Liver (tissue), 3 donors: ENCODE measurements at regions not wholly inside any gene's neighbourhood (a gene's known extent, or its start where the extent isn't known, plus 50 kb on each side); places are given as distances from the start of the nearest gene placed in this dataset.

Experiments
- CTCF ChIP-seq: fragments of 150-350 bp; IDR thresholded peaks from 2 replicates; pipeline ENCODE4 v1.5.1; 2017; ENCODE audit warnings: improper control_type of control experiment, low read depth, low read length; ENCODE audit not compliant: missing input control
- EGR1 ChIP-seq, 2 donors: IDR thresholded peaks; 2 replicates each; pipeline ENCODE4 v1.6.1; 2016 to 2018; ENCODE audit warnings: antibody characterized with exemption in 2 of 2, low read depth in 2 of 2
- FOXA1 ChIP-seq: IDR thresholded peaks from 2 replicates; pipeline ENCODE4 v1.6.1; 2016; ENCODE audit warnings: antibody characterized with exemption
- GABPA ChIP-seq, 2 donors: IDR thresholded peaks in 1 of 2; conservative IDR thresholded peaks in 1 of 2; 2 replicates each; pipeline ENCODE4 v1.6.1; 2016; ENCODE audit warnings: antibody characterized with exemption in 2 of 2, mild to moderate bottlenecking in 1 of 2, moderate library complexity in 1 of 2
- HNF4A ChIP-seq, 2 donors: conservative IDR thresholded peaks; 2 replicates each; pipeline ENCODE4 v1.6.1; 2016; ENCODE audit warnings: antibody characterized with exemption in 2 of 2, mild to moderate bottlenecking in 2 of 2
- MAX ChIP-seq: IDR thresholded peaks from 2 replicates; pipeline ENCODE4 v1.6.1; 2016; ENCODE audit warnings: antibody characterized with exemption
- REST ChIP-seq: IDR thresholded peaks from 2 replicates; pipeline ENCODE4 v1.6.1; 2016; ENCODE audit warnings: antibody characterized with exemption, mild to moderate bottlenecking
- TAF1 ChIP-seq: conservative IDR thresholded peaks from 2 replicates; pipeline ENCODE4 v1.6.1; 2016; ENCODE audit warnings: antibody characterized with exemption, mild to moderate bottlenecking
- YY1 ChIP-seq: IDR thresholded peaks from 2 replicates; pipeline ENCODE4 v1.6.1; 2016; ENCODE audit warnings: antibody characterized with exemption, mild to moderate bottlenecking
- TF ChIP-seq, protein P1 (sequence below): IDR thresholded peaks from 2 replicates; pipeline ENCODE4 v1.6.1; 2016; ENCODE audit warnings: antibody characterized with exemption
- donor health status: healthy.
- donor health status: healthy.

DNA sequence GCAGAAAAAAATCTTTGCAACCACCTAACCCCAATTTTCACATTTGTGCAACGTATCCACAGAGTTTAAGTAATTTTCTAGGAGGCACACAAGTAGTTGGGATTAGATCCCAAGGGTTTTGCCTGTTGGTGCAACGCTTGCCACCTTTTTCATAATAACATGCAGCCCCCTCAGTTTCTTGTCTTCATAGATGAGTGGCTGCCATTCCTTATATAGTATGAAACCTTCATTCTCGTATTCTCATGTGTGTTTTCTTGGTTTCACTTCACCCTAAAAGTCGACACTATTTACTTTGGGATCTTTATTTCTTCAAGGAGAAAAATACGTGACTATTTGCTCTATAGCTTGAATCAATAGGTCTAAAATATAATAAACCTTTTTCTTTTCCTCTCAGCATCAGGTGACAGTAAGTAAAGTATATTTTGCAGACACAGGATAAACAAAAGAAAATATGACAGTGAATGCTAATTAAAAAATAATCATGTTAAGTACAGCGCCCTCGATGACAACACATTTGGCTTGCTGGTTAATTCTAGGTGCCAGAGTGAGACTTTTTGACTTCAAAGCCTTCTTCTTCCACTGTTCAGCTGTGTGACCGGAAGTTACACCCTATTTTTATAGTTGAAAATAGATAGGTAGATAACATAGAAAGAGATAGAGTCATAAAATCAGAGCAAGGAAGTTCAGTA is 342.8 kb upstream of the CCNG1 start:
- TF ChIP-seq YY1 (no peak), FOXA1 (no peak), CTCF (no peak), MAX (no peak), REST (no peak), TAF1 (no peak), EGR1 (IDR thresholded peaks at IDR 0.05; ENCODE audit: low read depth in 2 of 2) (no peak), GABPA (IDR thresholded peaks at IDR 0.05 in 1 of 2, conservative IDR thresholded peaks at IDR 0.05 in 1 of 2) (no peak), HNF4A (conservative IDR thresholded peaks at IDR 0.05) (no peak)
- TF ChIP-seq, protein P1, sequence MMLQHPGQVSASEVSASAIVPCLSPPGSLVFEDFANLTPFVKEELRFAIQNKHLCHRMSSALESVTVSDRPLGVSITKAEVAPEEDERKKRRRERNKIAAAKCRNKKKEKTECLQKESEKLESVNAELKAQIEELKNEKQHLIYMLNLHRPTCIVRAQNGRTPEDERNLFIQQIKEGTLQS = no peak
